AG04449 (cell line): ENCODE measurements at regions not wholly inside any gene's neighbourhood (a gene's known extent, or its start where the extent isn't known, plus 50 kb on each side); places are given as distances from the start of the nearest gene placed in this dataset.

Source experiments
- CTCF ChIA-PET: fragments of 350-600 bp; formaldehyde crosslinking; extraction: SDS; loops from one replicate; lab custom pipeline; 2021; ENCODE audit warnings: antibody characterized with exemption; lab: Yijun Ruan, JAX
- POLR2A ChIA-PET: fragments of 400-600, 350-600 bp; formaldehyde crosslinking; extraction: SDS; loops from one replicate; lab custom pipeline; 2020; ENCODE audit warnings: antibody characterized with exemption, inconsistent platforms; lab: Yijun Ruan, JAX
- DNase-seq: peaks from one replicate; pipeline ENCODE4 v3.0.0-alpha.2; 2010; ENCODE audit warnings: low read depth, low spot score
- H3K4me3 ChIP-seq: 2 replicates; pipeline ENCODE4 v1.5.1; 2011; ENCODE audit warnings: low read depth, mild to moderate bottlenecking, control low read depth, low read length
- CTCF ChIP-seq: IDR thresholded peaks from one replicate; pipeline ENCODE4 v1.5.1; 2011; ENCODE audit warnings: mild to moderate bottlenecking, moderate library complexity, low read length, control low read depth, inconsistent platforms; ENCODE audit not compliant: insufficient read depth; ENCODE audit errors: missing control alignments

- no peak for DNase-seq
- POLR2A ChIA-PET = no interaction called here
- TF ChIP-seq CTCF = no peak
- H3K4me3 ChIP-seq = no peak overlapping the region
- CTCF ChIA-PET = no interaction called here
Measured at GRCh38 chr6:154611847-154612246, 101.4 kb upstream of the CNKSR3 start.

GRCh38 chr6:154613137-154613676 is 102.7 kb upstream of the CNKSR3 start:
- ChIA-PET POLR2A (no interaction called here), CTCF (interaction anchor here (1.2 kb wide), 1 partner anchor 13 kb away, joined by 3 read pairs; no protein-coding TSS in a partner anchor)
- peak; percentile 56 for DNase-seq
- TF ChIP-seq CTCF = no peak
- H3K4me3 ChIP-seq = no peak overlapping the region

GRCh38 chr6:154614101-154614500 is 103.6 kb upstream of the CNKSR3 start:
- ChIA-PET POLR2A (no interaction called here), CTCF (interaction anchor here (1.2 kb wide), 1 partner anchor 12 kb away, joined by 3 read pairs; no protein-coding TSS in a partner anchor)
- no peak for TF ChIP-seq CTCF
- no peak for DNase-seq
- H3K4me3 ChIP-seq = no peak overlapping the region

- no peak for TF ChIP-seq CTCF
- CTCF ChIA-PET = no interaction called here
- no peak for DNase-seq
- H3K4me3 ChIP-seq = no peak overlapping the region
- POLR2A ChIA-PET = no interaction called here
Measured at GRCh38 chr6:154614641-154615040, 104.2 kb upstream of the CNKSR3 start.

- DNase-seq = no peak
- no peak overlapping the region for H3K4me3 ChIP-seq
- POLR2A ChIA-PET = no interaction called here
- CTCF ChIA-PET = no interaction called here
- no peak for TF ChIP-seq CTCF
Measured at GRCh38 chr6:154615483-154616025, 105.1 kb upstream of the CNKSR3 start.

- POLR2A ChIA-PET = no interaction called here
- no peak overlapping the region for H3K4me3 ChIP-seq
- no peak for DNase-seq
- TF ChIP-seq CTCF = no peak
- CTCF ChIA-PET = no interaction called here
Measured at GRCh38 chr6:154617175-154617574, 106.7 kb upstream of the CNKSR3 start.
